VCaP (cell line): ENCODE measurements at regions not wholly inside any gene's neighbourhood (a gene's known extent, or its start where the extent isn't known, plus 50 kb on each side); places are given as distances from the start of the nearest gene placed in this dataset.

Experiments used
- H3K27ac ChIP-seq: fragments of 450-650 bp; 2 replicates; pipeline ENCODE4 v1.5.1; 2017
- CTCF ChIP-seq: fragments of 450-650 bp; conservative IDR thresholded peaks from 2 replicates; pipeline ENCODE4 v1.5.1; 2017; ENCODE audit warnings: mild to moderate bottlenecking, moderate library complexity

GRCh38 chr4:186939226-186939625, 215.6 kb upstream of the FAT1 start:
- H3K27ac ChIP-seq = peak overlapping the region; percentile 15; the same call in 1 of the 2 replicates
- TF ChIP-seq CTCF = no peak

GRCh38 chr4:186939766-186940165, 216.1 kb upstream of the FAT1 start:
- no peak for TF ChIP-seq CTCF
- H3K27ac ChIP-seq = peak overlapping the region; percentile 15; the same call in 1 of the 2 replicates

- TF ChIP-seq CTCF = no peak
- H3K27ac ChIP-seq = 0 out of 2 replicates have a peak overlapping the region, but pooled peaks have one; percentile 15
These were observed 216.8 kb upstream of the FAT1 start for GRCh38 chr4:186940476-186940875.

- peak overlapping the region; percentile 64 for H3K27ac ChIP-seq
- no peak for TF ChIP-seq CTCF
These were observed 219.2 kb upstream of the FAT1 start for GRCh38 chr4:186942758-186943377.

GRCh38 chr4:186943411-186943810, 219.8 kb upstream of the FAT1 start:
- H3K27ac ChIP-seq = peak overlapping the region; percentile 64
- TF ChIP-seq CTCF = 0 out of 2 replicates have a peak, but pooled peaks have one; percentile 4

- TF ChIP-seq CTCF = no peak
- H3K27ac ChIP-seq = peak overlapping the region; percentile 67
These were observed 222.5 kb upstream of the FAT1 start for GRCh38 chr4:186946136-186946535.

GRCh38 chr4:186946682-186947294, 223.1 kb upstream of the FAT1 start:
- H3K27ac ChIP-seq = peak overlapping the region; percentile 67
- TF ChIP-seq CTCF = peak; percentile 49
